SK-N-SH (cell line): ENCODE measurements at regions not wholly inside any gene's neighbourhood (a gene's known extent, or its start where the extent isn't known, plus 50 kb on each side); places are given as distances from the start of the nearest gene placed in this dataset.

Experiments
- CTCF ChIP-seq: fragments of 200-600 bp; sonication (generic); IDR thresholded peaks from 2 replicates; pipeline ENCODE4 v1.6.1; 2017; ENCODE audit warnings: antibody characterized with exemption, mild to moderate bottlenecking, moderate library complexity
- PBX3 ChIP-seq: IDR thresholded peaks from 2 replicates; pipeline ENCODE4; 2012
- REST ChIP-seq: IDR thresholded peaks from 2 replicates; pipeline ENCODE4 v1.6.1; 2012; ENCODE audit warnings: mild to moderate bottlenecking, low read depth, low read length, moderate library complexity

- TF ChIP-seq REST, result no peak
- no peak for TF ChIP-seq CTCF
- TF ChIP-seq PBX3, result no peak
Observed at GRCh38 chr6:19895866-19896692, 58.9 kb downstream of the ID4 start.
